ENCODE measurements at regions not wholly inside any gene's neighbourhood (a gene's known extent, or its start where the extent isn't known, plus 50 kb on each side); places are given as distances from the start of the nearest gene placed in this dataset.
"Not testable (repeated sequence)": the region's sequence is repeated elsewhere in the genome, so short reads cannot be mapped to it uniquely, and the experiment has no call there.

GRCh38 chr11:116332391-116332790, 440.4 kb downstream of the BUD13 start:
- TF ChIP-seq GATA1 (IDR thresholded peaks at IDR 0.05; ENCODE audit: low read depth, low read length) (no peak), POLR2A (IDR thresholded peaks at IDR 0.05; ENCODE audit: low read length) (no peak)
- DNase-seq = no peak

GRCh38 chr11:116331381-116331780, 441.4 kb downstream of the BUD13 start:
- TF ChIP-seq POLR2A (IDR thresholded peaks at IDR 0.05; ENCODE audit: low read length) = no peak
- TF ChIP-seq GATA1 (IDR thresholded peaks at IDR 0.05; ENCODE audit: low read depth, low read length) = no peak
- no peak for DNase-seq

- TF ChIP-seq POLR2A (IDR thresholded peaks at IDR 0.05; ENCODE audit: low read length) = no peak
- no peak for TF ChIP-seq GATA1 (IDR thresholded peaks at IDR 0.05; ENCODE audit: low read depth, low read length)
- DNase-seq = no peak
These were observed 442.2 kb downstream of the BUD13 start for GRCh38 chr11:116330439-116331185.

DNA sequence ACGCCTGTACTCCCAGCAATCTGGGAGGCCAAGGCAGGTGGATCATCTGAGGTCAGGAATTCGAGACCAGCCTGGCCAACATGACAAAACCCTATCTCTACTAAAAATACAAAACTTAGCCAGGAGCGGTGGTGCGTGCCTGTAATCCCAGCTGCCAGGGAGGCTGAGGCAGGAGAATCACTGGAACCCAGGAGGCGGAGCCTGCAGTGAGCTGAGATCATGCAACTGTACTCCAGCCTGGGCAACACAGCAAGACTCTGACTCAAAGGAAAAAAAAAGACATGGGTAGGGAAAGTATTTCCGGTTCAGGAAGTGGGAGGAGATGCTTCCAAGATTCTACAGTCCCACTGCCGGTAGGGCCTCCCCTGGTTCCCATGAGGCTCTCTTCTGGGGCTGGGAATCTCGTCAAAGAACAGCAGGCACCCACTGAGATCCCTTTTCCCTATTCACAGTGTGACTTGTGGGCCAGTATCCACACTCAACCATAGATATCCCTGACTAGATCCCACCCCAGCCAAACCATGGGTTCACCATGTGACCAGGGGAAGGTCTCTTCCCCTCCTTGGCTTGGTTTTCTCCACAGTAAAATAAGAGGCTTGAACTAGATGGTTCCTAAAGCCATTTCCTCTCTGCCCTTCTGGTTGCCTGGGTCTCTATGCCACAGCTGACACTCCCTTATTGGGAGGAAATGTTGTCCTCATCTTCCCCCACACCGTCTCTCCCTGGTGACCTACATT, 443.3 kb downstream of the BUD13 start:
- DNase-seq = no peak
- no peak for TF ChIP-seq GATA1 (IDR thresholded peaks at IDR 0.05; ENCODE audit: low read depth, low read length)
- TF ChIP-seq POLR2A (IDR thresholded peaks at IDR 0.05; ENCODE audit: low read length) = no peak

- DNase-seq = no peak
- no peak for TF ChIP-seq POLR2A (IDR thresholded peaks at IDR 0.05; ENCODE audit: low read length)
- TF ChIP-seq GATA1 (IDR thresholded peaks at IDR 0.05; ENCODE audit: low read depth, low read length) = no peak
These were observed 443.9 kb downstream of the BUD13 start for GRCh38 chr11:116328851-116329250.

- no peak for TF ChIP-seq POLR2A (IDR thresholded peaks at IDR 0.05; ENCODE audit: low read length)
- TF ChIP-seq GATA1 (IDR thresholded peaks at IDR 0.05; ENCODE audit: low read depth, low read length) = no peak
These were observed 444.4 kb downstream of the BUD13 start for GRCh38 chr11:116328391-116328790.

DNA sequence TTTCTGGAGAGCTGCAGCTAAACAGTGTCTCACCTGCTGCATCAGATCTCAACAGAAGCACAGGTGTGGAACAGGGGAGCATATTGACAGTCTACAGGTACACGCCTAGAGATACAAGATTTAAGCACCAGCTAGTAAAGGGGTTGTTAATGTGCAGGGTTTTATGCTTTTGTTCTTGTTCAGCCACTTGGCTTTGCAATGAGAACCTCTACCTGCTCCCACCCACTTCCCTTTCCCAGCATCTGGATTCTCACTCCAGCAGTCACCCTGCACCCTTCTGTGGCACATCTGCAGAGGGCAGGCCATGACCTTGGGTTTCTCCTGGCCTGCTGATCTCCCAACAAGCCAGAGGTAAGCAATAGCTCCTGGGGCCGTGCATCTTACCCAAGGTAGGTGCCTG, 446.6 kb downstream of the BUD13 start:
- no peak for DNase-seq
- TF ChIP-seq POLR2A (IDR thresholded peaks at IDR 0.05; ENCODE audit: low read length) (no peak), GATA1 (IDR thresholded peaks at IDR 0.05; ENCODE audit: low read depth, low read length) (no peak)

More at GRCh38 chr11:116328391-116328790, 444.4 kb downstream of the BUD13 start:
- DNase-seq = no peak

- no peak for DNase-seq
- TF ChIP-seq GATA1 (IDR thresholded peaks at IDR 0.05; ENCODE audit: low read depth, low read length) (no peak), POLR2A (IDR thresholded peaks at IDR 0.05; ENCODE audit: low read length) (no peak)
These were observed 447.5 kb downstream of the BUD13 start for GRCh38 chr11:116325247-116325646.

GRCh38 chr11:116324077-116324476, 448.7 kb downstream of the BUD13 start:
- not testable (repeated sequence) for DNase-seq

DNA sequence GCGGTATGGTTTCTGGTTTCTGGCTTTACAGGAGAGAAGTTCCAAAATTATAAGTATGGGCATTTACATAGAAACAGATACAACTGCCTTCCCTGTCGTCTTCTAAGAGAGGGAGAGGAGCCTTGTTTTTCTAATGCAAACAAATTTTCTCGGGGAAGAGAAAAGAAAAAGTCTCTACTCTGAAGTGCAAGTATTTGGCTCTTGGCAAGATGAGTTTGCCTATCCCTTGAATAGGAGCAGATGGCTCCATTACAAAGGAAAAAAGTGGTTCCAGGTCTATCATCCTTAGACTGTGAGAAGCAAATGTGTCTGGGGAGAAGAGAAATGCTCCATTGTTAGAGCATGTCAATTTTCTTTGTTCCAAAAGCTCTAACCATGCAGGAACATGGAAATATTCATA, 455.6 kb downstream of the BUD13 start:
- DNase-seq = no peak
- TF ChIP-seq GATA1 (IDR thresholded peaks at IDR 0.05; ENCODE audit: low read depth, low read length) (no peak), POLR2A (IDR thresholded peaks at IDR 0.05; ENCODE audit: low read length) (no peak)

DNA sequence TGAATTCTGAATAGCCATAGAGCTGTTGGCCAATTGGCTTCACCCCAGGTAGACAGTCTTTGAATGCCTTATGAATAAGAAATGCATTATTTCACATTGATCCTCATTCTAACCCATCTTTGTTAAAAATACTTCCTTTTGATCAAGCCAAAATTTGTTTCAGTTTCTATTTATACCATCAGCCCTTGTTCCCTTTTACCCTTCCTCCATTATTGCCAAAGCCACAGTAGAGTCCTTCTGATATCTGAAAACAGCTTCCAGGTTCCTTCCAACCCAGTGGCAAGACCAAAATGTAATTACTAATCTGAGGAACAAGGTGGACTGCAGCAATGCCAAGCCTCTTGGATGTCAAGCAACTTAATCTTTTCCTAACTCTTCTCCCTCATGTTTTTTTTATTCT, 458.8 kb downstream of the BUD13 start:
- TF ChIP-seq GATA1 (IDR thresholded peaks at IDR 0.05; ENCODE audit: low read depth, low read length) = no peak
- TF ChIP-seq POLR2A (IDR thresholded peaks at IDR 0.05; ENCODE audit: low read length) = no peak
- no peak for DNase-seq

DNA sequence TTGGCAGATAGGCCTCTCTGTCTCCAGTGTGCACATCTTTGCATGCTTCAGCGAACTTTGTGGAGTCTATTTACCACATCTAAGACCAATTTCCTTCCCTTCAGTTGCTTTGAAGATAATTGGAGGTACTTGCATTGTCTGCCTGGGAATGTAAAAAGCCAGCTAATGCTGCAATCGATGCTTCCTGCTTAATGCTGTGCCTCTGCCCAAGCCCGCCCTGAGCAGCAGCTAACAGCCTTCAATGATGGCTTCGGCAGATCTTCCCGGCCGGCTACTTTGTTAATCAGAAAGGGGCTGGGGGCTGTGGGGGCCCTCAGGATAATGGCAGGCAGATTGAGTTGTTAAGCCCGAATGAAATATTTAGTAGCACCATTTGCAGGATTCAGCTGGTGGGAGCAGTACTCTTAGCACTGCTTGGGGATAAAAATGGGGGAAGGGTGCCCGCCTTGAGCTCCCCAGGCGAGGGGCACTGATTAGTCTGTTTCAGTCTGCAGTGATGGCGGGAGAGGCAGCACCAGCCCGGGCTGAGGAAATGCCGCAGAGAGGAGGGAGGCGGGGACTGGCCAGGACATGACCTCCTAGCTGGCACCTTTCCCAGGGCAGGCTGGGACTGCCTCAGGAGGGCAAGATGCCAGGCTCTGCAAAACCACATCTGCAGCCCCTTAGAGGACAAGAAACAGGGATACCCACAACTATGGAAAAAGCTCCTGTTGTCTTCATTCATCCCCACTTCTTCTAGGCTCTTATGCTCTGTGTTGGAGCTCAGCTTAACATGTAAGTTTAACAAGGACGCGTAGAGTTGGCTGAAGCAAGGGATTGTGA, 460.0 kb downstream of the BUD13 start:
- no peak for DNase-seq

DNA sequence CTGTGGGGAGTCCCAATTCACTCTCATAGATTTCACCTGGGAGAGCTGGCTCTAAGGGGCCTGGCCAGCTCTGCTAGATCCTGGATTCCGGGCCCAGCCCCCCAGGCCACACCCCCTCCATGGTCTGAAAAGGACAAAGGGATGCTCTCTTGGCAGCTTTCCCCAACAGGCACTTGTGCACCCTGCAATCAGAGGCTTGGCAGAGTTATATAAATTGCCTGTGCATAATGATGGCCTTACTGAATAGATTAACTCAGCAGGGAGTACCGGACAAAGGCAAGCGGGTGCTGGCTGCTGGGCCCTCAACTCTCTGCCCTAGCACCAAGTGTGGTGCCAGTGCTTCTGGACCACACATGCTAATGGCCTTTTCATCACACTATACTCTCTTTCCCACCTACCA, 461.6 kb downstream of the BUD13 start:
- TF ChIP-seq GATA1 (IDR thresholded peaks at IDR 0.05; ENCODE audit: low read depth, low read length) (no peak), POLR2A (IDR thresholded peaks at IDR 0.05; ENCODE audit: low read length) (no peak)
- no peak for DNase-seq

More for the DNA sequence above, 460.0 kb downstream of the BUD13 start:
- TF ChIP-seq GATA1 (IDR thresholded peaks at IDR 0.05; ENCODE audit: low read depth, low read length) = no peak
- no peak for TF ChIP-seq POLR2A (IDR thresholded peaks at IDR 0.05; ENCODE audit: low read length)

DNA sequence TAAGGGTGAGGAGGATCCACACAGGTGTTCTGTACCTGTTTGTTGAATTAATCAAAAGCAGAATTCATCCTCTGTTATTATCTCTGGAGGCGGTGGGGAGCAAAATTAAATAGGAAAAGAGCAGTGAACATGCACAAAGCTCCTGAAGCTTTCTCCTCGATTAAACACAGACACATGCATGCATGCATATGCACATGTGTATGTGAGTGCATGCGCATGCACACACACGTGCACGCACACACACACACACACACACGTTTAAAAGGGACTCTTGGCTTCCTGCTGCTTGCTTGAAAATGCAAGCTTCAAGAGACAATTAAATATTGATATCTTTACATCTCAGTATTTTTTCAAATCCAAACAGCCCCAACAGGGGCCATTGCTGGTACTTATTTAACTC, 462.1 kb downstream of the BUD13 start:
- TF ChIP-seq POLR2A (IDR thresholded peaks at IDR 0.05; ENCODE audit: low read length) (no peak), GATA1 (IDR thresholded peaks at IDR 0.05; ENCODE audit: low read depth, low read length) (no peak)
- DNase-seq = no peak

Measured in erythroblast (primary cell).